OCI-LY7 (cell line): ENCODE measurements at regions not wholly inside any gene's neighbourhood (a gene's known extent, or its start where the extent isn't known, plus 50 kb on each side); places are given as distances from the start of the nearest gene placed in this dataset.

ENCODE experiments used
- BruUV-seq: library from RNA; stranded (reverse); fragments of 400-500 nt; replicated peaks from 2 replicates; lab custom pipeline; 2021; lab: Mats Ljungman, UMichigan
- CTCF ChIA-PET: fragments of 300-600 bp; sonication (Branson Sonifier 250); formaldehyde crosslinking; loops from one replicate; lab custom pipeline; 2022; ENCODE audit warnings: antibody characterized with exemption; ENCODE audit not compliant: unreplicated experiment; lab: Charles Lee
- POLR2A ChIA-PET: fragments of 300-600 bp; sonication (Branson Sonifier 250); formaldehyde crosslinking; loops from one replicate; lab custom pipeline; 2022; ENCODE audit warnings: antibody characterized with exemption; lab: Charles Lee
- DNase-seq: peaks from one replicate; pipeline ENCODE4 v3.0.0-alpha.2; 2015; ENCODE audit warnings: low spot score
- H2AFZ ChIP-seq: fragments of 200-600 bp; sonication (generic), shearing (Covaris generic); 2 replicates; pipeline ENCODE4 v1.6.1; 2014; ENCODE audit warnings: mild to moderate bottlenecking, antibody characterized with exemption, low read length, moderate library complexity
- H3K27ac ChIP-seq: fragments of 200-600 bp; sonication (generic); 2 replicates; pipeline ENCODE4 v1.5.1; 2014; ENCODE audit warnings: mixed run types, low read depth, mild to moderate bottlenecking, moderate library complexity, low read length, inconsistent platforms; ENCODE audit not compliant: poor library complexity, severe bottlenecking
- H3K36me3 ChIP-seq: fragments of 200-600 bp; sonication (generic); 2 replicates; pipeline ENCODE4 v1.6.1; 2014; ENCODE audit warnings: mild to moderate bottlenecking, antibody characterized with exemption, low read length, moderate library complexity, mixed read lengths; ENCODE audit not compliant: insufficient read depth
- H3K4me1 ChIP-seq: fragments of 200-600 bp; sonication (generic); 2 replicates; pipeline ENCODE4 v1.5.1; 2014; ENCODE audit warnings: mild to moderate bottlenecking, low read length; ENCODE audit not compliant: insufficient read depth, poor library complexity, severe bottlenecking
- H3K4me2 ChIP-seq: fragments of 200-600 bp; sonication (generic); 2 replicates; pipeline ENCODE4 v1.6.1; 2014; ENCODE audit warnings: mild to moderate bottlenecking, low read length
- H3K4me3 ChIP-seq: fragments of 200-600 bp; sonication (generic); 2 replicates; pipeline ENCODE4 v1.5.1; 2014; ENCODE audit warnings: mild to moderate bottlenecking, low read depth, low read length; ENCODE audit not compliant: poor library complexity, severe bottlenecking
- H3K79me2 ChIP-seq: fragments of 200-600 bp; sonication (generic); 2 replicates; pipeline ENCODE4 v1.6.1; 2016; ENCODE audit warnings: low read depth, mild to moderate bottlenecking, low read length, moderate library complexity, mixed read lengths; ENCODE audit not compliant: insufficient read depth
- H3K9me2 ChIP-seq: fragments of 200-600 bp; sonication (generic); 2 replicates; pipeline ENCODE4 v1.6.1; 2016; ENCODE audit warnings: mild to moderate bottlenecking, low read length, mixed read lengths; ENCODE audit not compliant: insufficient read depth
- H3K9me3 ChIP-seq: fragments of 200-600 bp; sonication (generic); 2 replicates; pipeline ENCODE4 v1.6.1; 2014; ENCODE audit warnings: mild to moderate bottlenecking, mixed run types, low read length, mixed read lengths
- H4K20me1 ChIP-seq: fragments of 200-600 bp; sonication (generic); 2 replicates; pipeline ENCODE4 v1.6.1; 2014; ENCODE audit warnings: mild to moderate bottlenecking, antibody characterized with exemption, low read length, moderate library complexity, mixed read lengths; ENCODE audit not compliant: insufficient read depth
- CTCF ChIP-seq: fragments of 200-600 bp; sonication (generic); conservative IDR thresholded peaks from 2 replicates; pipeline ENCODE4 v1.5.1; 2014; ENCODE audit warnings: mild to moderate bottlenecking, antibody characterized with exemption, low read length, moderate library complexity, mixed read lengths
- EZH2phosphoT487 ChIP-seq: fragments of 200-600 bp; sonication (generic); IDR thresholded peaks from 2 replicates; pipeline ENCODE4 v1.6.1; 2018; ENCODE audit warnings: low read depth, borderline replicate concordance, mild to moderate bottlenecking, mixed run types, antibody characterized with exemption, low read length, moderate library complexity, mixed read lengths
- intact Hi-C: fragments of 100-400 bp; cut with micrococcal nuclease; formaldehyde crosslinking; loops from one replicate; pipeline ENCODE4 v1.10.0; 2022; ENCODE audit not compliant: unreplicated experiment

DNA sequence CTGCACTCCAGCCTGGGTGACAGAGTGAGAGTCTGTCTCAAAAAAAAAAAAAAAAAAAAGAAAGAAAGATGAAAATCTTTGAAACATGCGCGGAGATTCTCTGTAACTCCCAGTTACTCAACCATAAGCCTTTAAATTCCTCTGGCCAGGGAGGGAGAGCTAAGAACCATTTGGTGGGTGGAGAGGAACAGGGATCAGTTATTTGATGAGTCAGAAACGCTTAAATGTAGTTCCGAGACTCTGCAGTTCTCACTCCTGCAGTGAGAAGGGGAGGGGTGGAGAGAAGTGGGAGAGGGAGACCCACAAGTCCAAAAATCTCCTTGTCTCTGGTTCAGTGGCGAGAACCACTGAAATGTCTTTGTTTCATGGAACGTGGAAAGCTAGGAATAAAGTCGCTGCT, 266.7 kb downstream of the SOX9 start:
- H3K79me2 ChIP-seq, result no peaks in the 10 kb centered on the region
- H4K20me1 ChIP-seq, result no peaks in the 10 kb centered on the region
- no peaks in the 10 kb centered on the region for H3K9me3 ChIP-seq
- H3K4me2 ChIP-seq, result no peak overlapping the region
- BruUV-seq, result no TSS peak
- DNase-seq, result no peak
- H3K9me2 ChIP-seq, result no peaks in the 10 kb centered on the region
- no peak overlapping the region for H3K27ac ChIP-seq
- H3K4me1 ChIP-seq, result no peaks in the 10 kb centered on the region
- ChIA-PET POLR2A (interaction anchor here (0.7 kb wide), 1 partner anchor 225 kb away, joined by 5 read pairs; no protein-coding TSS in a partner anchor), CTCF (no interaction called here)
- H2AFZ ChIP-seq, result no peak overlapping the region
- no peak overlapping the region for H3K4me3 ChIP-seq
- TF ChIP-seq CTCF (no peak), EZH2phosphoT487 (no peak)
- intact Hi-C loops, result no loop called here
- no peaks in the 10 kb centered on the region for H3K36me3 ChIP-seq

DNA sequence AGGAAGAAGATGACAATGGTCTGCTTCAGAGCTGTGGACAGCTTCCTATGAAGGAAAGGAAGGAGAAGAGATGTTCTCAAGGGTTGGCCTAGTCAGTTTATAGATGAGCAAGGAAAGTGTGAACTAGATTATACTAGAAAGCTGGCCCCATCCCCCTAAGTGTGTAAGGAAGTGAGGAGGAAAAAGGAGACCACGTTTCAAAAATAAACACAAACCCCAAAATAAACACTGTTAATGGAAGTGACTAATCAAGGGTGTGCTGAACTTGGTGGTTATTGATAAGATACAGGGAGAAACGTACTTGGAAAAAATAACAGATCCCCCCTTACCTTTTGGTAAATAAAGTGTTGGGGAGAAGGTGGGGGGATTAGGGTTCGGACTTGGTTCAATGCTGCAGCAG, 267.1 kb downstream of the SOX9 start:
- Histone ChIP-seq H2AFZ (no peak overlapping the region), H3K36me3 (no peaks in the 10 kb centered on the region), H3K79me2 (no peaks in the 10 kb centered on the region), H3K27ac (no peak overlapping the region), H3K4me2 (no peak overlapping the region), H3K9me3 (no peaks in the 10 kb centered on the region), H3K4me3 (no peak overlapping the region), H3K9me2 (no peaks in the 10 kb centered on the region), H3K4me1 (no peaks in the 10 kb centered on the region), H4K20me1 (no peaks in the 10 kb centered on the region)
- intact Hi-C loops, result no loop called here
- ChIA-PET CTCF (no interaction called here), POLR2A (no interaction called here)
- no peak for DNase-seq
- no TSS peak for BruUV-seq
- TF ChIP-seq CTCF, result no peak
- no peak for TF ChIP-seq EZH2phosphoT487

GRCh38 chr17:72388765-72389473, 268.1 kb downstream of the SOX9 start:
- Histone ChIP-seq H3K27ac (no peak overlapping the region), H3K36me3 (no peaks in the 10 kb centered on the region), H3K9me2 (no peaks in the 10 kb centered on the region), H4K20me1 (no peaks in the 10 kb centered on the region), H3K4me1 (no peaks in the 10 kb centered on the region), H3K79me2 (no peaks in the 10 kb centered on the region), H3K4me3 (no peak overlapping the region), H2AFZ (no peak overlapping the region), H3K4me2 (no peak overlapping the region), H3K9me3 (no peaks in the 10 kb centered on the region)
- intact Hi-C loops, result no loop called here
- BruUV-seq, result no TSS peak
- DNase-seq, result peak; percentile 20
- CTCF ChIA-PET, result no interaction called here
- POLR2A ChIA-PET, result no interaction called here
- TF ChIP-seq CTCF (0 out of 2 replicates have a peak, but pooled peaks have one; percentile 27), EZH2phosphoT487 (no peak)
